ENCODE measurements at regions not wholly inside any gene's neighbourhood (a gene's known extent, or its start where the extent isn't known, plus 50 kb on each side); places are given as distances from the start of the nearest gene placed in this dataset.

DNA sequence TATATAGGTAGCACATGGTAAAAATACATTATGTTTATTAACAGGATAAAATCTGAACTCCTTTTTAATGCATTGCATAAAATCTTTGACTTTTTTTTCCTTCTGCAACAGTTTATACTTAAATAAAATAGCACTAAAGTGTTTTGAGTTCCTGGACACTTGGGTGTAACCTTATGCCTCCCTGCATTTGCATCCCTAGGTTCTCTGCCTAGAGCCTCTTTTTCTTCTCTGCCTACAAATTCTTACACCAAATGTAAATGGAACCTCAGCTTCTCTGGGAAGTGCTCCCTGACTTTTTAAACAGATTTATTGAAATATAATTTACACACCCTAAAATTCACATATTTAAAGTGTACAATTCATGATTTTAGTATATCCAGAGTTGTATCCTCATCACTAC is 1017.6 kb downstream of the CNTNAP5 start:
- TF ChIP-seq CTCF (IDR thresholded peaks at IDR 0.05) (no peak), POLR2A (IDR thresholded peaks at IDR 0.05) (no peak)

Measured in right lobe of liver (tissue), 4 donors.